HTR-8/SVneo (cell line): ENCODE measurements at regions not wholly inside any gene's neighbourhood (a gene's known extent, or its start where the extent isn't known, plus 50 kb on each side); places are given as distances from the start of the nearest gene placed in this dataset.

Source experiments
- DNase-seq: peaks from one replicate; pipeline ENCODE4 v3.0.0; 2011; ENCODE audit warnings: low spot score, mixed read lengths; ENCODE audit not compliant: insufficient read length
- FAIRE-seq: peaks from 2 replicates; lab custom pipeline; 2011; peaks lifted over from hg19 to GRCh38; lab: Jason Lieb, UNC

- no peak for DNase-seq
- FAIRE-seq = no peak
Observed at GRCh38 chr14:39875028-39875427, 442.8 kb upstream of the FBXO33 start.

- no peak for DNase-seq
Observed at GRCh38 chr14:39873791-39874190, 441.6 kb upstream of the FBXO33 start.

GRCh38 chr14:39868949-39869348 is 436.7 kb upstream of the FBXO33 start:
- no peak for DNase-seq
- FAIRE-seq = no peak

More at GRCh38 chr14:39873791-39874190, 441.6 kb upstream of the FBXO33 start:
- no peak for FAIRE-seq

DNA sequence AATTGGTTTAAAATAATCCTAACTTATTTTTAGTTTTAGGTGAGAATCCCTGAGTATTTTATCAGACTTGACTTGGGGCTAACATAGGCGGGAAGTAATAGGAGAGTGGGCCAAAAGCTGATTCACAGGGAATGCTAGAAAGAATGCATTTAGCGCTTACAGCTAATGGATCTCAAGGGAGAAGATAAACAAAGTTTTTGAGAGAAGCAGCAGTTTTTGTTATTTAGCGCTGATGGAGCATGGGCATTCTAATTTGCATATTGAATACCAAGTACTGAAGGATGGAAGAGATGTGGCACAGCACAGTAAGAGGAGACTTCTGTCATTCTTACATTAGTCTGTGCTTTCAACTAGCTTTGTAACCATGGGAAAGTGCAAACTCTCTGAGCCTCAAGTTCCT is 436.0 kb upstream of the FBXO33 start:
- no peak for FAIRE-seq

DNA sequence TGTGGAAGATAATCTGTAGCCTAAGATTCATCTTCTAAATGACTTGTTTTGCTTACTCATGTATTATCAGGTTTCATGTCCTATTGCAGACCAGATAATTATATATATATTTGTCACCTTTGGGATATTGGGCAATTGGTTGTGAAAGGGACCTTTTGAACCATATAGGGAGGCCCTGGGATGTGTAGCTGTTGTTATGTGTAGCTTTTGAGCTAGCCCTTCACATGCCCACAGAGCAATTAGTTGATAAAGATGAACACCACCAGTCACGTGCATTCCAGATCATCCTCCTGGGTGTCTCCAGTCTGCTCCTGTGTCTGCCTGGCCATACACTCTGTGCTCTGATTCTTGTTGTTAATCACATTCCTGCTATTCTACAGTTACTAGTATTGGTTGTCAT is 431.2 kb upstream of the FBXO33 start:
- FAIRE-seq (no peak), DNase-seq (no peak)

More for the DNA sequence above, 436.0 kb upstream of the FBXO33 start:
- no peak for DNase-seq

GRCh38 chr14:39861696-39862095 is 429.5 kb upstream of the FBXO33 start:
- no peak for DNase-seq
- FAIRE-seq = no peak

DNA sequence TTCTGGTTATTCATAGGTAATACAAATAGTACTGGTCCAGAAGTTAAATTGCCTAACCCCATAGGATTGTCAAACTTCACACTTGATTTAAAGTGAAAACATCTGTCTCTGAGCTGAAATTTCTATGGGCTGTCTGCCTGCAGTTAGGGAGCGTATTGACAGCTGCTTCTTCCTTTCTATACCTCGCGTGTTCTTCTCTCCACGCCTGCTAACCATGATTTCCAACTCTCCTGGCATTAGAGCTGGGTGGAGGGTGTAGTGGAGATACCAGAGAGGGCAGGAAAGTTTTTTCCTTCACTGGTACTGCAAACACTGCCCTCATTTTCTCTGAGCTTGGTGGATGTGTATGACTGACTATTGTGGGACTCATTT is 429.0 kb upstream of the FBXO33 start:
- DNase-seq (no peak), FAIRE-seq (no peak)

DNA sequence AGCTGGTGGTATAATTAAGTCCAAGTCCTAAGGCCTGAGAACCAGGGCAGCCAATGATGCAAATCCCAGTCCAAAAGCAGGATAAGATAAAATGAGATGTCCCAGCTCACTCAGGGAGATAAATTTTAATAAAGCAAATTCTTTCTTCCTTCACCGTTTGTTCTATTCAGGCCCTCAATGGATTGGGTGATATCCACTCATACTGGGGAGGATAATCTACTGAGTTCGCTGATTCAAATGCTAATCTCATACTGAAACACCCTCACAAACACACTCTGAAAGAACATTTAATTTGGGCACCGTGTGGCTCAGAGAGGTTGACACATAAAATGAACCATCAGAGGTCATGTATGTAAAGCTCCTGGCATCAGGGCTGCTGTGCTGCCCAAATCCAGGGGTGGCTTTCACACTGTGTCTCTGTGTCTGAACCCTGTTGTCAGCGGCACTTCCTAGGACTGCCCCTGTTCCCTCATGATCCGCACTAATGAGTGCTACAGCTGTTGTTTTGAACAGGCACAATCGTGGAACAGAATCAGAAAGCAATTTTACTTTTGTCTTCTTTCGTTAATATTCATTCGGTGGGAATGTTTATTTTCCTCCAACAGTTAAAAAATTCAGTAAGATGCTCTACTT is 428.5 kb upstream of the FBXO33 start:
- no peak for DNase-seq
- peak; percentile 36 for FAIRE-seq

- FAIRE-seq = no peak
- DNase-seq = no peak
Observed at GRCh38 chr14:39859314-39859713, 427.1 kb upstream of the FBXO33 start.

DNA sequence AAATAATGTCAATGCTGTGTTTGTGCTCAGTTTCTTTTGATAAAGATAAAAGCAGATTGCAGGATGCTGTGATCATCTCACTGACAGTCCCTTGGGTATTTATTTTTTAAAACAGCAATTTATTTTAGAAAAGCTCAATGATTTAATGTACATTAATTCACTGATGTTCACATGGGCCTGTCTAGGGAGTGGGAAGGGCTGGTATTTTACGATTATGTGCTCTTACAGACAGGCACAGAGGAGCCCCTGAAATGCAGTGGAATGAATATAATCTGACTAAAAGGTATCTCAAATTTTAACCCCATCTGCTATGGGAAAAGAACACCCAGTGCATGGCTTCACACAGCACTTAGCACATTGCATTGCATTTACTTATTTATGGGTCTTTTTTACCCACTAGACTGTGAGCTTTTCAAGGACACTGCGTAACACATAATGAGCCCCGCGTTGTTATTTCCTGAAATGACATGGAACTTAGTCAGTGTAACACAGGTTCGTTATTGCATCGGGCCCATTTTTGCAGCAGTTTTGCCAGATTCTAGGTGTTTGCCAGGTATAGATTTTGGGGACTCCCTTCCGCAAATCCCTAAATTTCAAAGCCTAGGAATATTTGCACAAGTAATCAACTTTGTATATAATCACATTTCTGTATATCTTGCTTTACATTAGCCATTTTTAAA is 425.3 kb upstream of the FBXO33 start:
- DNase-seq (no peak), FAIRE-seq (no peak)

DNA sequence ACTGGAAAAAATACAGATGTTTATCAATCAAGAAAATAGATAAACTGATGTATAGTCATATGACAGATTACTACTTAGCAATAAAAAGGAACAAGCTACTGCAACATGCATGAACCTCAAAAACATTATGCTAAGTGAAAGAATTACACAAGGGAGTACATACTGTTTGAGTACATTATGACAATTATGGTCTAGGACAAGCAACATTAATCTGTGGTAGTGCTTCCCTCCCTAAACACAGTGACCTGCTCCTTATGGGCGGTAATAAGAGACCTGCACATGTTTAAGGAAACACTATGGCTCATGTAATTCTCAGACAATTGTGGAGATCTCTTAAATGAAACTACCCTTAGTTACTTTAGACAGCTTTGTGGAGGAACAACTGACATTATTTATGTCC is 421.2 kb upstream of the FBXO33 start:
- FAIRE-seq (no peak), DNase-seq (no peak)

GRCh38 chr14:39851202-39851601 is 419.0 kb upstream of the FBXO33 start:
- DNase-seq = no peak
- no peak for FAIRE-seq

DNA sequence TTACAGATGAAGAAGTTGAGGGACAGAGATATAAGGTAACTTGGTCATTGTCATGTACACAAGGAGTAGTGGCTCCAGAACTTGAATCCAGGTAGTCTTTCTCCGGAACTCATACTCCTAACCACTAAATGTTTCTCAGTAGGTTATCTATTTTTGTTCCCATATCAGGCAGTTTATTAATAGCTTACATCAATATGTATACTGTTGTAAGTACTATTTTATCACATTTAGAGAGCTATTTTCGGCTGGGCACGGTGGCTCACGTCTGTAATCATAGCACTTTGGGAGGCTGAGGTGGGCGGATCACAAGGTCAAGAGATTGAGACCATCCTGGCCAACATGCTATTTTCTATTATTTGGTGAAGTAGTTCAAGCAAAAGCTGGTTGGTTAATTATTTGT is 415.6 kb upstream of the FBXO33 start:
- DNase-seq = no peak
- no peak for FAIRE-seq

DNA sequence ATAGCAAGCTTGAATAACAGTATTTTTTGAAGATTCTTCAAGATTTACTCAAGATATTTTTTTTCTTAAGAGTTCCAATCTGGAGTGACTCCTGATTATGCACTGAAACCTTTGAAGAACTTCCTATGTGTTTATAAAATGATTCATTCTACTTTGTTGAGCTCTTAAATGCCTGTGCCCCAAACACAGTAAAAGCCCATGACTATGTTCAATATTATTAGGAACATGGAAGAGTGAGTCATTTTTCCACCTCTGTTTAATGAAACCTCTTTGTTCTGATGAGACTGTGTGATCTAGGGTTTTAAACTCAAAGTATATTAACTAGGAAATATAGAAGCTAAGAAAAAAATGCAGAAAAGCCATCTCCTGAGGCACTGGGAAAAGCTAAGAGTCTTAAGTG is 415.0 kb upstream of the FBXO33 start:
- FAIRE-seq (no peak), DNase-seq (no peak)

DNA sequence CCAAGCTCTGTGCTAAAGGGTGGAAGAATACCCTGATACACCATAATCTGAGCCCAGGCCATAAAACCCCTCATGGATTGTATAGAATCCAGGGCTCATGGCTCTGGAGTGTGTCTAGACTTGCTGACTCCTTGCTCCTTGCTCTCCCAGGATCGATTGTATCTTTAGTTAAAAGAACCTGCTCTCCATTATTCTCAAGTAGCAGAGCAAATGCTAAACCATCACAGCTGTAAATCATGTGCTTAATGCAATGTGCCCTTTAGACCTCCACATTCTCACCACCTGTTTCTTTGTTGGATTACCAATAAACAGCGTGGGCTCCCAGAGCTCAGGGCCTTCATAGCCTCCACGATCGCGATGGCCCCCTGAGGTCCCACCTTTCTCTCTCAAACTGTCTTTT is 411.6 kb upstream of the FBXO33 start:
- no peak for DNase-seq
- FAIRE-seq = no peak

DNA sequence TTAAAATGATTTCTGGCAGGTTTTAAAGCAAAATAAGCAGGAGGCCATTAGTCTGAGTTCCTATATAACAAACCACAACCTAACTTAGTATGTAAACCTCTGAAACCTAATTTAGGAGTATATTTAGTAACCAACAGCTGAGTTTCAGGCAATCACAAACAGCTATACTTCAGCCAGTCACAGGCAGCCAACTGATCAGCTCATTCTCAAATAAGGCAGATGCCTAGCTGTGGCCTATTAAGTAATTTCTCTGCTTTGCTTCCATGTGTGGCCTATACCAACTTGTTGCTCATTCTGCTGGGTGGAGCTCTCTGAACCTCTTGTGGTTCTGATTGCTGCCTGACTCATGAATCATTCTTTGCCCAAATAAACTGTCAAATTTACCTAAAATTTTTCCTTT is 408.9 kb upstream of the FBXO33 start:
- DNase-seq (no peak), FAIRE-seq (no peak)

- FAIRE-seq = no peak
- no peak for DNase-seq
Observed at GRCh38 chr14:39827901-39828655, 395.8 kb upstream of the FBXO33 start.

DNA sequence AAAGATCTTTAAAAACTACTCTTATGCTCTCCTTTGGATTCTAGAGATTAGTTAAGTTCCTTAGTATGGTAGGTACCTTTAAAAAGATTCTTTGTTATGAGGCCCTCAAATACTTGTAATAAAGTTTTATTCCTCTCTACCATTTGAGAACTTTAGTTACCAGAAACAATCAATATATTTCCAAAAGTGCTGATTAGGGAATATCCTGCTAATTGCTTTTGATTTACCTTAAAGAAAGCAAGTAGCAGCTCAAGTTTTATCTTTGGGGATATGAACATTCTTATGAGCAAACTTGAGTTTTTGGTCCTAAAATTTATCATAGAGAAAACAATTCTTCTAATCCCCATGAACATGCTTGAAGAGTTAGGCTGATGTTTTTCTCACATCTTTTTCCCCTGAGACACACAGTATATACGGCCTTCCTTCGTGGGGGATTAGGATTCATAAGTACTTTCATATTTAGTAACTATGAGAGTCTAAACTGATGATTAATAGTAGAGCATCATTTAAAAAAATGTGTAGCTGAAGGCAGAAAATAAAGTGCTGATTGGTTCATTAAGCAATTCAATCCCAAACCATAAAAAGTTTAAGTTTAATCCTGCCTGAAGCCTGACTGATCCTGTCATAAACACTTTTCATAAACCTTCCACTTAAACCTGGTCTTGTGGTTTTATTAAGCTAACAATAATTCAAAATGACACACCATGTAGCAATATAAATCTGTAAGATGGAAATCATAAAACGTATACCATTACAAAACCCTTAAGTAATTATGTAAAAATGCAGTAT is 380.5 kb upstream of the FBXO33 start:
- FAIRE-seq (no peak), DNase-seq (no peak)

- DNase-seq (no peak), FAIRE-seq (no peak)
Observed at GRCh38 chr14:39807271-39807670, 375.0 kb upstream of the FBXO33 start.

DNA sequence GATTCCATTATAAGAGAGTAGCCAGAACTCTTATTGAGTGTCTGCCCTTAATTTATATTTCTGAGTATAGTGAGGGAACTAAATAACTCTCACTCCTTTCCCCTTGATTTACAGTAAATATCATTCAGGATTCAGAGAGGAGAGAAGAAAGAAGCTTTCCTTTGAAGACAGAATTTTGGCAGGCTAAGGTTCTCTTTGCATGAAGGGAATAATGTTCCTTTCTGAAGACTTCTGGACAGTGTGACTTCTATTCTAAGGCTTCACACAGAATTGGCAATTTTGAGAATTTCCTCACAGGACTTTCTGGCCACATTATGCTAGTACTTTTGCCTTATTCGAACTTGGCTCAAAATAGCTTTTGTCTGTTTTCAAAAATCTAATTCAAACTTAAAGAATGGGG is 352.2 kb upstream of the FBXO33 start:
- no peak for FAIRE-seq

GRCh38 chr14:39781466-39781865 is 349.2 kb upstream of the FBXO33 start:
- DNase-seq = no peak
- no peak for FAIRE-seq

More for the DNA sequence above, 352.2 kb upstream of the FBXO33 start:
- DNase-seq = no peak
